Spleen (tissue), 11 donors: ENCODE measurements at regions not wholly inside any gene's neighbourhood (a gene's known extent, or its start where the extent isn't known, plus 50 kb on each side); places are given as distances from the start of the nearest gene placed in this dataset.

Source experiments
- DNase-seq: peaks from one replicate; pipeline ENCODE4 v3.0.0-alpha.2; 2020
- H3K27ac ChIP-seq, 8 donors: fragments of 200-600 bp; sonication (generic) in 7 of 8; 1 replicate in 4 of 8; 2 replicates in 4 of 8; pipeline versions ENCODE4 v1.5.0 to v1.8.0; 2016 to 2021; ENCODE audit warnings: inconsistent platforms in 4 of 8, mild to moderate bottlenecking in 4 of 8, moderate library complexity in 1 of 8
- H3K27me3 ChIP-seq, 7 donors: fragments of 200-600 bp; sonication (generic) in 6 of 7; replicated peaks in 1 of 7; 1 replicate in 4 of 7; 2 replicates in 3 of 7; pipeline versions ENCODE4 v1.5.0 to v1.8.0; 2016 to 2021; ENCODE audit warnings: inconsistent platforms in 3 of 7, mild to moderate bottlenecking in 1 of 7
- H3K36me3 ChIP-seq, 6 donors: fragments of 200-600 bp; sonication (generic) in 5 of 6; 1 replicate in 4 of 6; 2 replicates in 2 of 6; pipeline versions ENCODE4 v1.5.0 to v1.8.0; 2016 to 2021; ENCODE audit warnings: inconsistent platforms in 2 of 6
- H3K4me1 ChIP-seq, 6 donors: fragments of 200-600 bp; sonication (generic) in 5 of 6; 1 replicate in 3 of 6; 2 replicates in 3 of 6; pipeline versions ENCODE4 v1.5.0 to v1.8.0; 2016 to 2021; ENCODE audit warnings: inconsistent platforms in 3 of 6
- H3K4me3 ChIP-seq, 8 donors: fragments of 200-600 bp; sonication (generic) in 7 of 8; 1 replicate in 4 of 8; 2 replicates in 4 of 8; pipeline versions ENCODE4 v1.5.0 to v1.8.0; 2016 to 2021; ENCODE audit warnings: inconsistent platforms in 4 of 8, mild to moderate bottlenecking in 4 of 8, moderate library complexity in 2 of 8
- H3K9me3 ChIP-seq, 8 donors: fragments of 200-600 bp; sonication (generic) in 7 of 8; 1 replicate in 4 of 8; 2 replicates in 4 of 8; pipeline versions ENCODE4 v1.5.0 to v1.8.0; 2016 to 2021; ENCODE audit warnings: inconsistent platforms in 4 of 8
- POLR2A ChIP-seq, 3 donors: fragments of 450-650 bp; IDR thresholded peaks; one replicate each; pipeline ENCODE4 v1.5.1; 2017; ENCODE audit warnings: antibody characterized with exemption in 3 of 3, mild to moderate bottlenecking in 1 of 3
- POLR2AphosphoS5 ChIP-seq, 3 donors: sonication (generic); formaldehyde crosslinking; IDR thresholded peaks; one replicate each; pipeline ENCODE4 v1.5.1; 2017; ENCODE audit warnings: antibody characterized with exemption in 3 of 3
- WGBS, 5 donors: extraction: QIAGEN DNeasy Blood & Tissue Kit in 3 of 5; methylation state at CpG; one replicate each; pipeline versions ENCODE4 v1.1.5 to v1.1.7; 2013 to 2018; 5-methylcytosine and 5-hydroxymethylcytosine counted together
- intact Hi-C: fragments of 100-400 bp; cut with DNase I; formaldehyde crosslinking; loops from one replicate; pipeline ENCODE4 v1.15.0; 2023; ENCODE audit warnings: low total_unique reads
- TF ChIP-seq, protein P1 (sequence below), 11 experiments: fragments of 200-600 bp in 7 of 11; fragments of 450-650 bp in 4 of 11; sonication (generic) in 4 of 11; IDR thresholded peaks in 8 of 11; conservative IDR thresholded peaks in 3 of 11; 1 replicate in 7 of 11; 2 replicates in 4 of 11; pipeline versions ENCODE4 v1.4.0 to v1.8.0; 2016 to 2021; ENCODE audit warnings: antibody characterized with exemption in 11 of 11, inconsistent platforms in 4 of 11, mild to moderate bottlenecking in 1 of 11
- donor health status: healthy with polysubstance abuse.
- donor health status: DM: no; HTN: no; CAD: no; lungs with moderate emphysema.
- donor health status: DM: no; HTN: no; CAD: no.
- donor health status: Bipolar disorder and iron deficiency.
- donor health status: healthy.
- donor health status: DM: no; HTN: no; CAD: no.
- donor health status: DM: yes; HTN: yes; CAD: no.

DNA sequence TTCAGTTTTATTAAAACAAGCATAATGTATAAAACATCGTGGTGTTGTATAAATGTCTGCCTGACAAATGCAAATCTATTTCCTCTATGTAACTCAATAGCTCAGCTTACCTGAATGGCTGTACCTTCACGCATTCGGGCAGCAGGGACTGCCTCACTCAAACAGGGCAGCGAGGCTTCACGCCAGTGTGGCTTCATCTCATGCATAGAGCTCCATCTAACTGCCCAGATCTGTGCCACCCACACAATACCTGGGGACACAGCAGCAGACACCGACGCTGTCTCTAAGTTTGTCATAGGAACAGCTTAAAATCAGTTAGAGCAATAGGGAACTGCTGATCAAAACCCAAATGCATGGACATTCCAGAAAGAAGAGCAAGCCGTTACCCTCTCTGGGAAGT lies 182.8 kb upstream of the ANKRD30A start:
- Histone ChIP-seq H3K27me3 (no peaks in the 10 kb centered on the region), H3K9me3 (peaks cover 0 to 25% (median 4%) of the 10 kb centered on the region in 8 donors), H3K36me3 (no peaks in the 10 kb centered on the region), H3K27ac (no peak overlapping the region), H3K4me1 (no peaks in the 10 kb centered on the region), H3K4me3 (no peak overlapping the region)
- DNase-seq, result no peak
- no peak for TF ChIP-seq POLR2A (IDR thresholded peaks at IDR 0.05)
- TF ChIP-seq, protein P1, sequence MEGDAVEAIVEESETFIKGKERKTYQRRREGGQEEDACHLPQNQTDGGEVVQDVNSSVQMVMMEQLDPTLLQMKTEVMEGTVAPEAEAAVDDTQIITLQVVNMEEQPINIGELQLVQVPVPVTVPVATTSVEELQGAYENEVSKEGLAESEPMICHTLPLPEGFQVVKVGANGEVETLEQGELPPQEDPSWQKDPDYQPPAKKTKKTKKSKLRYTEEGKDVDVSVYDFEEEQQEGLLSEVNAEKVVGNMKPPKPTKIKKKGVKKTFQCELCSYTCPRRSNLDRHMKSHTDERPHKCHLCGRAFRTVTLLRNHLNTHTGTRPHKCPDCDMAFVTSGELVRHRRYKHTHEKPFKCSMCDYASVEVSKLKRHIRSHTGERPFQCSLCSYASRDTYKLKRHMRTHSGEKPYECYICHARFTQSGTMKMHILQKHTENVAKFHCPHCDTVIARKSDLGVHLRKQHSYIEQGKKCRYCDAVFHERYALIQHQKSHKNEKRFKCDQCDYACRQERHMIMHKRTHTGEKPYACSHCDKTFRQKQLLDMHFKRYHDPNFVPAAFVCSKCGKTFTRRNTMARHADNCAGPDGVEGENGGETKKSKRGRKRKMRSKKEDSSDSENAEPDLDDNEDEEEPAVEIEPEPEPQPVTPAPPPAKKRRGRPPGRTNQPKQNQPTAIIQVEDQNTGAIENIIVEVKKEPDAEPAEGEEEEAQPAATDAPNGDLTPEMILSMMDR (IDR thresholded peaks at IDR 0.05 in 8 of 11, conservative IDR thresholded peaks at IDR 0.05 in 3 of 11), result no peak
- TF ChIP-seq POLR2AphosphoS5 (IDR thresholded peaks at IDR 0.05), result no peak
- intact Hi-C loops, result no loop called here
- 74 to 87% (median 83%) methylated on average over 5 to 8 of the region's 8 CpGs for WGBS, 5 donors

DNA sequence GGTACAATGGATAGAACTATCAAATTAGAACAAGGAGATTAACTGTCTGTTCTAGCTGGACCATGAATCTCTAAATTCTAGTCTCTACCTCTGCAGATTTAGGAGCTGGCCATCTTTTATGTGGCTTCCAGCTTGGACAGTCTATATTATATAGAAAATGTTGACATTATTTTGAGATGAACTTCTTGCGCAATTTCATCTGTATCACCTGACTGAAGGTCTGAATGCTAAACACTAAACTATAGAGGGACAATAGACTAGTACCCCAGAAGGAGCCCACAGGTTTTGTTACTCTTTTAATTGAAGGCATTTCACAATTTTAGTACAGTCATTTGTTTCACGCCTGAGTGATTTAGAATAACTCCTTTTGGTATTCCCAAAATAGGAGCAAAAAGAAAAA lies 222.4 kb upstream of the ANKRD30A start:
- no peaks in the 10 kb centered on the region for H3K36me3 ChIP-seq
- no peak for DNase-seq
- no peak overlapping the region for H3K27ac ChIP-seq
- no peak for TF ChIP-seq POLR2AphosphoS5 (IDR thresholded peaks at IDR 0.05)
- TF ChIP-seq, protein P1 (IDR thresholded peaks at IDR 0.05 in 8 of 11, conservative IDR thresholded peaks at IDR 0.05 in 3 of 11), result no peak
- no peak for TF ChIP-seq POLR2A (IDR thresholded peaks at IDR 0.05)
- H3K9me3 ChIP-seq, result peaks cover 0 to 12% (median 0%) of the 10 kb centered on the region in 8 donors
- no peaks in the 10 kb centered on the region for H3K4me1 ChIP-seq
- H3K4me3 ChIP-seq, result no peak overlapping the region
- WGBS, 5 donors, result 42 to 96% (median 92%) methylated on average over 2 of the region's 2 CpGs
- H3K27me3 ChIP-seq, result no peaks in the 10 kb centered on the region
- intact Hi-C loops, result no loop called here

- Histone ChIP-seq H3K4me1 (no peaks in the 10 kb centered on the region), H3K27ac (no peak overlapping the region), H3K36me3 (no peaks in the 10 kb centered on the region), H3K4me3 (no peak overlapping the region), H3K27me3 (no peaks in the 10 kb centered on the region), H3K9me3 (peaks cover 0 to 15% (median 0%) of the 10 kb centered on the region in 8 donors)
- TF ChIP-seq POLR2A (IDR thresholded peaks at IDR 0.05) (no peak), POLR2AphosphoS5 (IDR thresholded peaks at IDR 0.05) (no peak)
- TF ChIP-seq, protein P1 (IDR thresholded peaks at IDR 0.05 in 8 of 11, conservative IDR thresholded peaks at IDR 0.05 in 3 of 11), result no peak
- DNase-seq, result no peak
- WGBS, 5 donors, result 69 to 92% (median 85%) methylated on average over 5 of the region's 5 CpGs
- intact Hi-C loops, result no loop called here
Measured at GRCh38 chr10:36899652-36900051, 225.7 kb upstream of the ANKRD30A start.

- Histone ChIP-seq H3K27ac (no peak overlapping the region), H3K4me3 (no peak overlapping the region), H3K27me3 (no peaks in the 10 kb centered on the region), H3K4me1 (no peaks in the 10 kb centered on the region), H3K36me3 (no peaks in the 10 kb centered on the region), H3K9me3 (no peaks in the 10 kb centered on the region)
- 18 to 54% (median 46%) methylated on average over 4 to 6 of the region's 6 CpGs for WGBS, 5 donors
- no peak for TF ChIP-seq POLR2AphosphoS5 (IDR thresholded peaks at IDR 0.05)
- TF ChIP-seq POLR2A (IDR thresholded peaks at IDR 0.05), result no peak
- TF ChIP-seq, protein P1 (IDR thresholded peaks at IDR 0.05 in 8 of 11, conservative IDR thresholded peaks at IDR 0.05 in 3 of 11), result peak in 4 of 11 experiments; percentile 15 to 43 (median 31)
- no peak for DNase-seq
- intact Hi-C loops, result loop anchor here (10.0 kb wide), 1 partner anchor 1254 kb away; no protein-coding TSS in a partner anchor
Measured at GRCh38 chr10:36888925-36889573, 236.3 kb upstream of the ANKRD30A start.
